ENCODE measurements at regions not wholly inside any gene's neighbourhood (a gene's known extent, or its start where the extent isn't known, plus 50 kb on each side); places are given as distances from the start of the nearest gene placed in this dataset.

- no peak overlapping the region for H2AFZ ChIP-seq (ENCODE audit: low read depth, low read length)
- H3K36me3 ChIP-seq (ENCODE audit: control insufficient read depth in 2 of 2, extremely low read depth in 1 of 2, insufficient read depth in 2 of 2, low read length in 2 of 2): no peaks in the 10 kb centered on the region
- intact Hi-C loops (cut with micrococcal nuclease) (no loop called here), dilution Hi-C loops (cut with MboI; ENCODE audit: extremely low pct_ligation_motif_present, low sequenced_read_pairs) (no loop called here)
- CTCF ChIA-PET: interaction anchor here (0.6 kb wide), 1 partner anchor 838 kb away, joined by 4 read pairs; no protein-coding TSS in a partner anchor
- no peak overlapping the region for H3K9ac ChIP-seq (replicated peaks; ENCODE audit: extremely low read depth, insufficient read depth, low read length)
- H3K9me1 ChIP-seq (replicated peaks; ENCODE audit: control insufficient read depth, extremely low read depth, insufficient read depth, low read length): no peaks in the 10 kb centered on the region
- DNase-seq (ENCODE audit: low read depth, low spot score) (no peak), FAIRE-seq (no peak)
- no TSS peak for BruUV-seq (replicated peaks)
- no peaks in the 10 kb centered on the region for H3K4me1 ChIP-seq (ENCODE audit: control insufficient read depth, extremely low read depth, insufficient read depth, low read length)
- H3K27ac ChIP-seq (ENCODE audit: insufficient read depth, low read depth, low read length): no peak overlapping the region
- no peaks in the 10 kb centered on the region for H3K27me3 ChIP-seq (ENCODE audit: control insufficient read depth in 2 of 2, insufficient read depth in 2 of 2, low read length in 2 of 2)
- H4K20me1 ChIP-seq (replicated peaks; ENCODE audit: control insufficient read depth, extremely low read depth, insufficient read depth, low read length): no peaks in the 10 kb centered on the region
- no peak for TF ChIP-seq EZH2 (IDR thresholded peaks at IDR 0.05; ENCODE audit: borderline replicate concordance, low read depth, low read length, severe bottlenecking)
- no peak for TF ChIP-seq POLR2A (IDR thresholded peaks at IDR 0.05; ENCODE audit: low read depth, low read length)
- TF ChIP-seq POLR2AphosphoS5 (IDR thresholded peaks at IDR 0.05; ENCODE audit: insufficient read depth, low read depth, low read length): no peak
- TF ChIP-seq JUN (IDR thresholded peaks at IDR 0.05; ENCODE audit: borderline replicate concordance, insufficient read depth, insufficient read length, low read depth): no peak
- TF ChIP-seq GATA2 (IDR thresholded peaks at IDR 0.05; ENCODE audit: insufficient read depth, insufficient read length, low read depth, low read length): no peak
- TF ChIP-seq FOS (IDR thresholded peaks at IDR 0.05; ENCODE audit: borderline replicate concordance, insufficient read depth, low read length): no peak
- no peak for TF ChIP-seq MAX (IDR thresholded peaks at IDR 0.05; ENCODE audit: insufficient read depth, insufficient read length)
- TF ChIP-seq CTCF (IDR thresholded peaks at IDR 0.05; ENCODE audit: extremely low read depth in 1 of 2, insufficient read depth in 1 of 2, low read depth in 1 of 2, low read length in 2 of 2): no peak
- TF ChIP-seq MYC (IDR thresholded peaks at IDR 0.05; ENCODE audit: low read depth, low read length): no peak
- no peak overlapping the region for H3K4me2 ChIP-seq (ENCODE audit: insufficient read depth, low read length)
- no peaks in the 10 kb centered on the region for H3K9me3 ChIP-seq (replicated peaks; ENCODE audit: control insufficient read depth, insufficient read depth, low read length)
- H3K79me2 ChIP-seq (ENCODE audit: control insufficient read depth, insufficient read depth, low read length): no peaks in the 10 kb centered on the region
- H3K4me3 ChIP-seq (replicated peaks in 1 of 3; ENCODE audit: insufficient read depth in 1 of 3, low read depth in 1 of 3, low read length in 3 of 3): no peak overlapping the region
- POLR2A ChIA-PET: no interaction called here
These were observed 320.1 kb upstream of the GALNT5 start for GRCh38 chr2:156937430-156937829.

Data from endothelial cell of umbilical vein (primary cell).